ENCODE measurements at regions not wholly inside any gene's neighbourhood (a gene's known extent, or its start where the extent isn't known, plus 50 kb on each side); places are given as distances from the start of the nearest gene placed in this dataset.
A peak's percentile ranks its signal among the peaks of the same experiment; 100 is the strongest.
"Not testable (repeated sequence)": the region's sequence is repeated elsewhere in the genome, so short reads cannot be mapped to it uniquely, and the experiment has no call there.

GRCh38 chr3:8001307-8001706 lies 500.3 kb upstream of the LMCD1 start:
- no peak for DNase-seq (ENCODE audit: low spot score)

GRCh38 chr3:8001712-8002111 lies 499.9 kb upstream of the LMCD1 start:
- no peak for DNase-seq (ENCODE audit: low spot score)

- DNase-seq (ENCODE audit: low spot score) = no peak
Measured at GRCh38 chr3:8011902-8012301, 489.7 kb upstream of the LMCD1 start.

- DNase-seq (ENCODE audit: low spot score) = no peak
Measured at GRCh38 chr3:8020047-8020841, 481.4 kb upstream of the LMCD1 start.

- DNase-seq (ENCODE audit: low spot score) = no peak
Measured at GRCh38 chr3:8027954-8028353, 473.7 kb upstream of the LMCD1 start.

- no peak for DNase-seq (ENCODE audit: low spot score)
Measured at GRCh38 chr3:8050283-8050682, 451.3 kb upstream of the LMCD1 start.

- no peak for DNase-seq (ENCODE audit: low spot score)
Measured at GRCh38 chr3:8052659-8053058, 449.0 kb upstream of the LMCD1 start.

- DNase-seq (ENCODE audit: low spot score) = not testable (repeated sequence)
Measured at GRCh38 chr3:8068135-8068534, 433.5 kb upstream of the LMCD1 start.

- no peak for DNase-seq (ENCODE audit: low spot score)
Measured at GRCh38 chr3:8069471-8069870, 432.2 kb upstream of the LMCD1 start.

GRCh38 chr3:8070011-8070410 lies 431.6 kb upstream of the LMCD1 start:
- DNase-seq (ENCODE audit: low spot score) = no peak

GRCh38 chr3:8074740-8075139 lies 426.9 kb upstream of the LMCD1 start:
- not testable (repeated sequence) for DNase-seq (ENCODE audit: low spot score)

GRCh38 chr3:8077126-8077525 lies 424.5 kb upstream of the LMCD1 start:
- DNase-seq (ENCODE audit: low spot score) = no peak

- no peak for DNase-seq (ENCODE audit: low spot score)
Measured at GRCh38 chr3:8080464-8080863, 421.2 kb upstream of the LMCD1 start.

- DNase-seq (ENCODE audit: low spot score) = no peak
Measured at GRCh38 chr3:8085498-8085897, 416.1 kb upstream of the LMCD1 start.

- no peak for DNase-seq (ENCODE audit: low spot score)
Measured at GRCh38 chr3:8087951-8088350, 413.7 kb upstream of the LMCD1 start.

GRCh38 chr3:8094415-8094814 lies 407.2 kb upstream of the LMCD1 start:
- no peak for DNase-seq (ENCODE audit: low spot score)

GRCh38 chr3:8095724-8096123 lies 405.9 kb upstream of the LMCD1 start:
- DNase-seq (ENCODE audit: low spot score) = peak; percentile 55

GRCh38 chr3:8097690-8098089 lies 403.9 kb upstream of the LMCD1 start:
- DNase-seq (ENCODE audit: low spot score) = no peak

GRCh38 chr3:8103954-8104353 lies 397.7 kb upstream of the LMCD1 start:
- DNase-seq (ENCODE audit: low spot score) = no peak

- DNase-seq (ENCODE audit: low spot score) = no peak
Measured at GRCh38 chr3:8106921-8107320, 394.7 kb upstream of the LMCD1 start.

- DNase-seq (ENCODE audit: low spot score) = peak; percentile 80
Measured at GRCh38 chr3:8110966-8111798, 390.4 kb upstream of the LMCD1 start.

GRCh38 chr3:8112587-8112986 lies 389.0 kb upstream of the LMCD1 start:
- DNase-seq (ENCODE audit: low spot score) = no peak

- no peak for DNase-seq (ENCODE audit: low spot score)
Measured at GRCh38 chr3:8113626-8114025, 388.0 kb upstream of the LMCD1 start.

Data from SK-N-DZ (cell line).